Middle frontal gyrus (tissue), 1 donor: ENCODE measurements at regions not wholly inside any gene's neighbourhood (a gene's known extent, or its start where the extent isn't known, plus 50 kb on each side); places are given as distances from the start of the nearest gene placed in this dataset.
"Not testable (repeated sequence)": the region's sequence is repeated elsewhere in the genome, so short reads cannot be mapped to it uniquely, and the experiment has no call there.

Source experiments
- DNase-seq: peaks from one replicate; pipeline ENCODE4 v3.0.0-alpha.2; 2015; ENCODE audit warnings: low spot score; ENCODE audit errors: extremely low spot score

DNA sequence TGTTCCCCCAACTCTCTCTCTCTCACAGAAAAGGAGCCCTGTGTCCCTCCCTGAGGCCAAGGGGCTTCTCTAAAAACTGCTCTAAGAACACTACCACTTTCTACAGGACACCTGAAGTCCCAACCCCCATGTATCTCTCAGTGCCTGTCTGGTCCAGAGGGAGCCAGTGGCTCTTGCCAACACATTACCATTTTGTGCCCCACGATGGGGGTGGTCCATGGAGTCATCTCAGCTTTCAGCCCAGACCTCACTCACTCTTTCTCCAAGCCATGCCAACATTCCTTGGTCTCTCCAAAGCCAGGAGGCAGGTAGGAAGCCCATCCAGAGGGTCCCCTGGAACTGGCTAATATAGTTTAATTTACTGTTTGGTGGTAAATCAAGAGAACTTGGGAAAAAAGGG, 962.1 kb upstream of the DEFB115 start:
- not testable (repeated sequence) for DNase-seq

DNA sequence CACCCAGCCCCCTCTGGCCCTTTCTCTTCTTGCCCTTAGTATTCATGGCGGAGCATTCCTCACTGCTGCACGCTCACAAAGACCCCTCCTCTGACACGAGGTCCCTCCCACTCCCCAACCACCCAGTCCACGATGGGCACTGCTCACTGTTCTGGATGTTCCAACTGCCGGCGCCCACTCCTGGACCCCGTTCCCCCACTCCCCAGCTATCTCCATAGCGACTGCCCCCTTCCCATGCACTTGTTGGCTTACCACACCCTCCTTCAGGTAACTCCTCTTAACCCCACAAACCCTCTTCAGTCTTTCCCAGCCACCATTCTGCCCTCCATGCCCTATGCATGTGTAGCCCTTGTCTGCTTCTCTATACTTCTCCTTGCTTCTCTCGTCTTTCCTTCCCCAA, 961.5 kb upstream of the DEFB115 start:
- not testable (repeated sequence) for DNase-seq

DNA sequence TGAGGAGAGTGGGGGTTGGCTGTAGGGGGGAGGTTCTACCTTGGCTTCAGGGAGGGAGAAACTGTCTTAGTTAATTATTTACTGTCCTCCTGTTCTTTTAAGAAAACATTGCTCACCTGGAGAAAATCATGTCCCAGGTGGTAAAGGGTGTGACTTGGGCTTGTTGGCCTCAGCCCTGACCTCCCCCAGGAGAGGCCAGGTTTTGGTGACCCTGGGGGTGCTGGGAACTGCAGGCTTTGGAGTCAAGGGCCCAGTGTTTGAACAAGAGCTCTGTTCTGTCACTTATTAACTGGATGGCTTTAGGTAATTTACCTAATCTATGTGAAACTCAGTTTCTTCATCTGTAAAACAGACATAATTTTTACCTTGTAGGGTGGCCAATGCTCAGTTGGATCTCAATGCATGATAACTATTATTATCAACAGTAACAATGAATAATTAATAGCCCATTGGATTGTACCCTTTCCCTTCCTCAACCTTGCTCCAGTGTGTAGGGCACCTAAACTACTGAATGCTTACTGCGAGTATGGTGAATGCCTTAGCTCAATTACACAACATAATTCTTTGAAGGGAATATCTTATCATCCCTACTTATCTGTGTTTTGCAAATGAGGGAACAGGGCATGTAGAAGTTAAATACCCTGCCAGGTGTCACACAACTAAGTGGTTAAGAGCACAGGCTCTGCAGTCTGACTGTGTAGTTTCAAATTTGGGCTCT, 959.4 kb upstream of the DEFB115 start:
- DNase-seq, result not testable (repeated sequence)

DNA sequence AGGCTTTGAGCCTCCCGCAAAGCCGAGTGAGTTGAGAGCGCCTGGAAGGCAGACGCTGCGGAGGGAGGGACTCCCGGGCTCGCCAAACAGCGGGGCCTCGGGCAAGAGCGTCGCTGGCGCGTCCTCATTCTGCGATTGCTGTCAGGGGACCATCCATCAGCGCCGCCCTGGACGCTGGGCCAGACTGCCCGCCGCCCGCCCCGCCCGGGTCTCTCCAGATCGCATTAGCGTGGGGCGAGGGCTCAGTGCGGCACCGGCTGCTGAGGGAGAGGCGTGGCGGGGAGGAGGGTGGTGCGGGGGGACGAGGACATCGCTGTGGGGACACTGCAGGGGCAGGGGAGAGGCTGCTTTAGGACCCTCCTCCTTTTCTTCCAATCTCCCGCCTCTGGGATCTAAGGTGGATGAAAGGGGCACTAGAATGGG, 957.2 kb upstream of the DEFB115 start:
- DNase-seq, result not testable (repeated sequence)

DNA sequence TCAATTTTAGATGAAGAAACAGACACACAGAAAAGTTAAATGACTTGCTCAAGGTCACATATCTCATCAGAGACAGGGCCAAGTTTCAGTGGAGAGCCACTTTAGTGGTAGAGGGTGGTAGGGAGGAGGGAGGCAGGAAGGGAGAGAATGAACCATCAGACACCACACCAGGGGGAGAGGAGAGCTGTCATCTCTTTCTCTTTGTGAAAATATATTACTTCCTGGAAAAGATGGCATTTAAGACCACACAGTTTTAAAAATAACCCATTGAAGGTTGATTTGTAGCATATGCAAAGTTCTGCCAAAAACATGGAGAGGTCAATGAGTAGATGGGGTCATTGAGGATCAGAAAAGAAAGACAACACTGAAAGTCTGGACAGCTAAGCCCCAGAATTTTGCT, 954.7 kb upstream of the DEFB115 start:
- DNase-seq, result not testable (repeated sequence)

DNA sequence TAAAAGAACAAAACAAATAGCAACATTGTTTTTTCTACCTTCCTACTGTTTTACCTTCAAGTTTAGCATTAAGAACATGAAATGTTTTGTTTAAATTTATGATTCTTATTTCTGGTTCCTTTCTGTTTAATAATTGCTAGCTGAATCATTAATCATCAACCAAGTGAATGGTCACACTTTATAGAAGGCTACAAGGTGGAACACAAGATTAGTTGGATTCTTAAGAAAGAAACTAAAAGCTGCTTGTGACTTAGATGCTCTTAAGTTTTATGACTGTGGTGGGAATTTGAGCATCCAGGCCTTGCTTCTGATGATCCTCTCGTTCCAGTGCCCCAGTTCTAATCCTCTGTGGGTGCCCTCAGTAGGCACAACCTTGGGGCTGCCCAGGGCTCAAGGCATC, 947.5 kb upstream of the DEFB115 start:
- DNase-seq, result not testable (repeated sequence)

DNA sequence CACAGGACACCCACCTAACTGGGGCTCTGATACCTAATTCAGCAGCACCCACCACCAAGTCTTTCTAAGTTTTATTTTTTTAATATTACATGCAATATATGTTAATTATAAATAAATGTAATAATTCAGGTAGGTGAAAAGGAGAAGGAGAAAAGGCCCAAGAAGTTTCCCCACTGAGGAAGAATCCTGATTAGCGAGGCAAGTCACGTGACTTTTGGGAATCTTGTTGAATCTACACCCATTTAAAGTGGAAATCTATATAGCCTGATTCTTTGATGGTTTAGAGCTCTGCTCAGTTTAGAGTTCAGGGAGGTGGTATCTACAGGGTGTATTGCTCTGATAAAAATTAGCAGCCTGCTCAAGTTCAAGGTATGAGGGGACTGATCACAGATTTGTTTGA, 947.1 kb upstream of the DEFB115 start:
- not testable (repeated sequence) for DNase-seq

DNA sequence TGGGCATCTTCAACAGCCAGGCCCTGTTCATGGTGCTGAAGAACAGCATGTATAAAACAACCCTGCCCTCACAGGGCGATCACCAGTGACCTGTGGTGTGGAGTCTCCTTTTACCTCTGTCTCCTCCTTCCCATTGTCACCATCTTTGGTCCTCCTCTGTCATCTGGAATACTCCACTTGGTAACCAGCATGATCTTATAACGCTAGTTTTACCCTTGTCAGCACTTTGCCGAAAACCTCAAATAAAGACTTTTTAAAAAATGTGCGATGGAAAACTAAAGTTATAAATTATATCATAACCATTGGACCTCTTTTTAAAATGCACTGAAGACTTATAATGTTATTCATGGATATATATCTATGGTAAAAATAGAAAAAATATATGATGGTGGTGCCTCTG, 945.2 kb upstream of the DEFB115 start:
- DNase-seq, result not testable (repeated sequence)

DNA sequence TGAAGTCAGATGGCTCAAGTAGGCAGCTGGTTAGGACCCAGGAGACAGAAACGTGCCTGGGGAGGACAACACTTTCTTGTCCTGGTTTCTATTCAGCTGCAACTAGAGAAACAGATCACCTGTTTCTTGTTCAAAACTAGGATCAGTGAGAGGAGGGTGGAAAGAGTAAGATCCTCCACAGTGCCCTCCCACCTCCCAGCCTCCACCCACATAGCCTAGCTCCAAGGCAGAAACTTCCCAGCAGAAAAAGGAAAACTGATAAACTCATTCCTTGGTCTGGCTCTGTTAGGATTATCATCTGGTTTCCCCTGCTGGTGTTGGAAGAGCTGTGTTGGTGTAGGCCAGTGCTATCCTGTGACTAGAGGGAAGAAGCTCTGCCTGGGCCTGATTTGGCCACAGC, 943.8 kb upstream of the DEFB115 start:
- DNase-seq, result not testable (repeated sequence)

DNA sequence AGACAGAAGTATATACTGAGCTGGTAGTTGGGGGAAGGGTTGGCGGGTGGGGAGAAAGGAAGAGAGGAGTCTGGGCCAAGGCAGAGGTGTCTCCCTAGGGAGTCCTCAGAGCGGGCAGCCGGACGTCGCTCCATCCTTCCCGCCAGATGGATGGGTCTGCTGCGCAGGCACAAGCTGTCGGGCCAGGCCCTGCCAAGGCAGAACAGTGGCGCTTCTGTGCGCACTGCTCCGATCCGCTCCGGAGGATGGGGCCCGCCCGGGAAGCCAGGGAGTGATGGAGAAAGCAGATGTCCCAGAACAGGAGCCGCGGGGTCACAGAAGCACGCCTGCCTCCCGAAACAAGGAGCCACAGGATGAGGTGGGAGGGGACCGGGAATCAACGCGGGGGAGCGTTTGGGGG, 941.4 kb upstream of the DEFB115 start:
- peak; percentile 2 for DNase-seq

DNA sequence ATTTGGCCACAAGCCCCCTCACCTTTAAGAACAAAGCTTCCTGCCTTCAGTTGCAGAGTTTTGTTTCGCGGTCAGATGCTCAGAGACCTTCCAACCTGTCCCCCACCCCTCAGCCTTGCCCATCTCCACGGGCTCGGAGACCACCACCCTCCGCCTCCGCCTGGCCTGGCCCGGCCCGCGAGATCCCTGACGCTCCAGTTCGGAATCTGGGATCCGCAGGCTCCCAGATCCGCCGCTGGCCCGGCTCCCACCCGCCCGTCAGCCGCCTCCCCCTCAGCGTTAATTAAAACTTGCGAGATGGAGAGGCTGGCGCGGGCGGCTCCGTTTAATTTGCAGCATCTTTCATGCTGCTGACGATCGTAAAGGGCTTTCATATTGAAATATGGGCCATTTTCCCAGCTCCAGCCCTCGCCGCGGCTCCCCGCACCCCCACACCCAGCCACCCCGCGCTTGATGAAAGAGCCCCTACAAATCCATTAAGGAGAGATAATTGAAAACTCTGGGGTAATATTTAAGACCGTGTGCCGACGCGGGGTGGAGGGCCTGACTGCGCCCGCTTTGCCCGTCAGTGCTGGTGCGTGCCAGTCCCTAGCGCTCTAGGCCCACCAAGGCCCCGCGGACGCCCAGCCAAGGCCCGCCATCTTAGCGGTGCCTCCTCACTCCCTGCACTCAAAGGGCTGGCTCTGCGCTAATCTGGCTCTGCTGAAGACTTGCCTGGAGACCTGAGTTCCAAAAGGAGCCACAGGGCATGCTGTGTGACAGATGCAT, 940.7 kb upstream of the DEFB115 start:
- DNase-seq, result not testable (repeated sequence)

DNA sequence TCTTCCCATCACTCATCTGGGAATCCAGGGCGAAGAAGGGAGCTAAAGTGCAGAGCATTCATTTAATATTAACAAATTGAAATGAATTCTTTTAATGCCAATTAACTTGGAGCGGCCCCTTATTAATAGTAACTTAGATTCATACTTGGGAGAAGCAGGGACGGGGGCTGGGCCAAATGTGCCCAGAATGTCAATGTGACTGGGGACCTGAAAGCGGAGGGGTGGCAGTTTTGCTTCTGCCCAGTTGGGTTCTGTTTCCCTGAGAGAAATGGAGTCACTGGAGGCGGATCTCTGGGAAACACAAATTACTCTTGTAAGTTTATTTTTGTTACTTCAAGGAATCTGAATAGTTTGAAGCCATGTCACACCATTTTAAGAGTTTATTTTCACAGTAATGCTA, 923.7 kb upstream of the DEFB115 start:
- not testable (repeated sequence) for DNase-seq

DNA sequence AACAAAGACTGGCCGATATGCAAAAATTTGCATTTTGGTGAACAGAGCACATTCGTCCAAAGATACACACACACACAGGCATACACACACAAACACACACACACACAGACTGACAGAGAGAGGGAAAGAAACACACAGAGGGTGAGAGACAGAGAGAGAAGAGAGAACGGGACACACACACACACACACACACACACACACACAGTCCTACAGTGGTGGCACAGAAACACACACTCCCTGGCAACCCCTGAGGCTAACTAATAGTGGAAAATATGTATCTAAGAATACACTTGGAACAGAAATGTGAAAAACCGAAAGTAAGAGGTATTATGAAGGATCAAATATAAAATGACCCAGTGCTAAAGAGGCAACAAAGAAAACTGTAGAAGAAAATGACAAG, 919.9 kb upstream of the DEFB115 start:
- DNase-seq, result not testable (repeated sequence)

DNA sequence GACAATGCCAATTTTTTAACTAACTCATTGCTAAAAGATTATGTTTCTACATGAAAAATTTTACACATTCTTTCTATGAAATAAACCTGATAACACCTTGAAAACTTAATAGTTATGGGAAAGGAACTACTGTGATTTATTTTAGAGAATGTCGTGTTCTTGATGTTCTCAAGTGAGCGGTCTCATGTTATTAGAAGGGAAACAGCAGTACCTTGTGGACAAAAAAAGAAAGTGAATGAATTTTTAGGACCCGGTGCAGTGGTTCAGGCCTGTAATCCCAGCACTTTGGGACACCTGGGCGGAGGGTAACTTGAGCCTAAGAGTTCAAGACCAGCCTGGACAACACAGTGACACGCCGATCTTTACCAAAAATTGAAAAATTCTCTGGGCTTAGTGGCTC, 908.5 kb upstream of the DEFB115 start:
- DNase-seq, result not testable (repeated sequence)

DNA sequence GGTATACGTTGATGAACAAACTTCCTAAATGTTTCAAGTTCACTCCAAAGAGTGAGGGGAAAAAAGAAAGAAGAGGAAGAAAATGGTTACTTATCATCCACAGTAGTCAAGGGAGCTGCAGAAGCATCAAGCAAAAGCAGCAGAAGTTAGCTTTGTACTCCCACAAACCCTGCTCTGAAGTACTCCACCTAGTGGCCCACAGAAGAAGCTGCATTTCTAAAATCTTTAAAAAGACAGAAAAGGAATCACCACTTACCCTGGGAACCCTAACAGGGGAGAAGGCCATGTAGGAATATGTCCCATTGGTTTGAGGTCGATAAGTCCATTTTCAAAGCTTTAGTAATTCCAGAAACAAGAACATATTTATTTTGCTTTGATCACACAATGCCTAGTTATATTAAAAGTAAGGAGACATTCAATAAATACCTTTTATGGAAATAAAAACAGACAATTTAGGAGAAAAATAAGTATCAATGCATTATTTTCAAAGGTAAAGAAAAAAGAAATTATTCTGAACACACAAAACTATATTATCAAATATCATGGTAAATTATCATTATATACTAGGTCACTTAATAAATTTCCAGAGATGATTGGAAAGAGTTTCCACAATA, 900.5 kb upstream of the DEFB115 start:
- not testable (repeated sequence) for DNase-seq

DNA sequence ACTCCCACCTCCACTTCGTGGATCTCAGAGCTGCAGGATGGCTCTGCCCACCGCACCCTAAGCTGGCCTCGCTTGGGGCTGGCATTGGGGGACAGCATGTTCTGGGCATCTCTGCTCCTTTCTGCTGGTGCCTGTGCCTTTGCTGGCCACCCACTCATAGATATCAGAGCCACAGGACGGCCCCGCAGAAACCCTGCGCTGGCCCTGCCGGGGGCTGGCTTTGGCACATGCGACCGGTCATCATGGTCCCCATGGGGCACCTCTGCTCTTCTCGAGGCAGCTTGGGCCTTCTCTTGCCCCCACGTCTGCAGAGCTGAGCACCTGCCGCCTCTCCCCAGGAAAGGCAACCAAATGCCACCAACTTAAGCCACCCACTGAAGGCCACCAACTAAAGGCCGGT, 895.7 kb upstream of the DEFB115 start:
- not testable (repeated sequence) for DNase-seq

DNA sequence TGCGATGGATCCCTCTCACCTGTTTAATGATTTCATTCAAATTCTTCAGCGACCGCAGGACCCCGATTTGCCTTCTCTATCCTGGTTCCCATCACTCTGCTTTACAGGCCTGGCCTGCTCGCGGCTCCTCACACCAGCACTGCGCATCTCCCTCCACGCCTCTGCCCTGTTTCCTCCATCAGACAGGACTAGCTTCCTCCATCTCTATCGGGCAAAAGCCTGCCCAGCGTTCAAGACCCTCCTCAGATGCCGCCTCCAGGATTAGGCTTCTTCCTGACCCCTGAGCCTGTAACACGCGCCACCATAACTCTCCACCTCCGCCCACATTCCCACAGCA, 881.1 kb upstream of the DEFB115 start:
- not testable (repeated sequence) for DNase-seq

DNA sequence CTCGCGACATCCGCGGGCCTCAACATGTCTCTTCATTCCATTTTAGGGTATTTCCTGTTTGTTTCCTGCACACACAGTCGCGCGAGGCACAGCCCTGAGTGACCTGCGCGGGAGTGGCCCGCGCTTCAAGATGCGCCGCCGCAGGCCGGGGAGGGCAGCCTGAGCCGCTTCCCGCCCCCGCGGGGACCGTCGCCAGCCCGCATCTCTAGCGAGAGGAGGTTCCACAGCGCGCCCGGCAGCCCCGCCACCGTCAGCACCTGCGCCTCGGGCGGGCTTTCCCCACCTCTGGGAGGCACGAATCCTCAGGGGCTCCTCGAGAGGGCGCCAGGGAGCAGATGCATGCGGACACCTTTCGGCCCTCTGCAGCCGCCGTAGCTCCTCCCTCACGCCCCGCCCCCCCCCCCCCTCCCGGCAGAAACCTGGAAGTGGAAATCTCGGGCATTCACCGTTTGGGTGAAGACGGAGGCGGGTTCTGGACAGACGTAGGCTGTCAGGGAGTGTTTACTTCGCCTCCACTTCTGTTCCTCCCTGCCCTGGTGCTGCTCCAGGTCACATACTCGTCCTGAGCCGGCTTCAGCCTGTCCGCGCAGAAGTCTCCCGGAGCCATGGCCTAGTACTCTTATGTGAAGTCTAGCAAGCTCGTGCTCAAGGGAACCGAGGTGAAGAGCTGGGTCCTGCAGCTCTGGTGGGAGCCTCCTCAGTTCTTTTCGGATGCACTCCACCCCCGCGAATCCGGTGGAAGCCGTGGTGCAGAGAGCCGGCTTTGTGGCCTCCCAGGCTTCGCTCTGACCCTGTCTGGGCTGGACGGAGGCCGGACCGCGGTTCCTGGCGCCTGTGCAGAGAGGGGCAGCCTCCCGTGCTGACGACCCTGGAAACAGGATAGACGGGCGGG, 880.5 kb upstream of the DEFB115 start:
- DNase-seq, result peak; percentile 6

DNA sequence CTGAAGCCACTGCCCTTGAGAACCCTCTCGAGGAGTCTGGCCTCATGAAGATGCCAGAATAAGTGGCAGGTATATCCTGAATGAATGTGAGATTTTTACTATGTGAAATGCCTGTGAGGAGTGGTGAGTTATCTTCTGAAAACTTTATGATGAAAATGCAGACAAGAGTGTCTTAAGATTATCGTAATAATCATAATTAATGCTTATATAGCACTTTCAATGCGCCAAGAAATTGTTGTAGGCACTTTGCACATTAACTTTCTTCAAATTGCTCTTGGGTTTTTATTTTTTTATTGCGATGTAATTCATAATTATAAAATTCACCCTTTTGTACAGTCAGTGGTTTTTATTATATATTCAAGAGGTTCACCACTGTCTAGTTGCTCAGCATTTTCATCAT, 879.1 kb upstream of the DEFB115 start:
- not testable (repeated sequence) for DNase-seq

DNA sequence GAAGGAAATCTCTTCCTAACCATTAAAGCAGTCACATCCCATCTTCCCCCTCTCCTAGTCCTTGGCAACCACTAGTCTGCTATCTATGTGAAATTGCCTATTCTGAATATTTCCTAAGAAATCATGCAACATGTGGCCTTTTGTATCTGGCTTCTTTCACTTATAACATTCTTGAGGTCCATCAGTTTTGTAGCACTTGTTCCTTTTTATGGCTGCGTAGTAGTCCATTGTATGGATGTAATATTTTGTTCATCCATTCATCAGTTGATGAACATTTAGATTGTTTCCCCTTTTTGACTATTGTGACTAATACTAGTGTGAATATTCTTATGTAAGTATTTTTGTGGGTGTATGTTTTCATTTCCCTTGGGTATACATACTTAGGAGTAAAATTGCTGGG, 878.7 kb upstream of the DEFB115 start:
- not testable (repeated sequence) for DNase-seq

DNA sequence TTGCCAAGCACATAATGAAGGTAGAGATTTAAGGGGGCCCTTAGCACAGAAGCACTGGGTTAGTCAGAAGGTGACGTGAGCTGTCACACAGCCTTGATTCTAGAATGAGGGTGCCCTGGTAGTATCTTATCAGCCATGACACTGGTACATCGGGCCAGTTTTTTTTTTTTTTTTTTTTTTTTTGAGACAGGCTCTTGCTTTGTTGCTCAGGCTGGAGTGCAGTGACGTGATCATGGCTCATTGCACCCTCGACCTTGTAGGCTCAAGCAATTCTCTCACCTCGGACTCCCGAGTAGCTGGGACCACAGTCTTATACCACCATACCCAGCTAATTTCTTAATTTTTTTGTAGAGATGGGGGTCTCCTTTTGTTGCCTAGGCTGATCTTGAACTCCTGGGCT, 872.6 kb upstream of the DEFB115 start:
- DNase-seq, result not testable (repeated sequence)
